ENCODE measurements at regions not wholly inside any gene's neighbourhood (a gene's known extent, or its start where the extent isn't known, plus 50 kb on each side); places are given as distances from the start of the nearest gene placed in this dataset.

- peak; percentile 0 for DNase-seq (ENCODE audit: low read depth)
These were observed 317.6 kb upstream of the CNKSR2 start for GRCh38 chrX:21056622-21057021.

- no peak for DNase-seq (ENCODE audit: low read depth)
These were observed 327.2 kb upstream of the CNKSR2 start for GRCh38 chrX:21047034-21047455.

- DNase-seq (ENCODE audit: low read depth) = no peak
These were observed 359.9 kb upstream of the CNKSR2 start for GRCh38 chrX:21014326-21014725.

- no peak for DNase-seq (ENCODE audit: low read depth)
These were observed 369.4 kb upstream of the CNKSR2 start for GRCh38 chrX:21004835-21005234.

- DNase-seq (ENCODE audit: low read depth) = no peak
These were observed 378.4 kb upstream of the CNKSR2 start for GRCh38 chrX:20995829-20996228.

GRCh38 chrX:20989361-20989760, 384.9 kb upstream of the CNKSR2 start:
- no peak for DNase-seq (ENCODE audit: low read depth)

- DNase-seq (ENCODE audit: low read depth) = no peak
These were observed 385.4 kb upstream of the CNKSR2 start for GRCh38 chrX:20988804-20989203.

GRCh38 chrX:20988118-20988517, 386.1 kb upstream of the CNKSR2 start:
- DNase-seq (ENCODE audit: low read depth) = no peak

GRCh38 chrX:20980426-20980825, 393.8 kb upstream of the CNKSR2 start:
- DNase-seq (ENCODE audit: low read depth) = no peak

- DNase-seq (ENCODE audit: low read depth) = no peak
These were observed 399.9 kb upstream of the CNKSR2 start for GRCh38 chrX:20974326-20974725.

- no peak for DNase-seq (ENCODE audit: low read depth)
These were observed 401.2 kb upstream of the CNKSR2 start for GRCh38 chrX:20973038-20973437.

GRCh38 chrX:20971250-20971649, 403.0 kb upstream of the CNKSR2 start:
- peak; percentile 48 for DNase-seq (ENCODE audit: low read depth)

GRCh38 chrX:20969565-20969964, 404.7 kb upstream of the CNKSR2 start:
- DNase-seq (ENCODE audit: low read depth) = no peak

GRCh38 chrX:20968996-20969395, 405.2 kb upstream of the CNKSR2 start:
- no peak for DNase-seq (ENCODE audit: low read depth)

GRCh38 chrX:20967725-20968124, 406.5 kb upstream of the CNKSR2 start:
- DNase-seq (ENCODE audit: low read depth) = no peak

- DNase-seq (ENCODE audit: low read depth) = no peak
These were observed 408.8 kb upstream of the CNKSR2 start for GRCh38 chrX:20965270-20966044.

- no peak for DNase-seq (ENCODE audit: low read depth)
These were observed 420.2 kb upstream of the CNKSR2 start for GRCh38 chrX:20954014-20954413.

GRCh38 chrX:20952180-20952579, 422.0 kb upstream of the CNKSR2 start:
- no peak for DNase-seq (ENCODE audit: low read depth)

GRCh38 chrX:20951016-20951810, 423.0 kb upstream of the CNKSR2 start:
- no peak for DNase-seq (ENCODE audit: low read depth)

- DNase-seq (ENCODE audit: low read depth) = no peak
These were observed 426.8 kb upstream of the CNKSR2 start for GRCh38 chrX:20947411-20947912.

- DNase-seq (ENCODE audit: low read depth) = no peak
These were observed 460.5 kb upstream of the CNKSR2 start for GRCh38 chrX:20913760-20914159.

- DNase-seq (ENCODE audit: low read depth) = peak; percentile 21
These were observed 467.6 kb upstream of the CNKSR2 start for GRCh38 chrX:20906571-20906970.

- no peak for DNase-seq (ENCODE audit: low read depth)
These were observed 489.7 kb upstream of the CNKSR2 start for GRCh38 chrX:20884565-20884964.

Data from GM04504 (cell line).